Kidney epithelial cell (primary cell): ENCODE measurements at regions not wholly inside any gene's neighbourhood (a gene's known extent, or its start where the extent isn't known, plus 50 kb on each side); places are given as distances from the start of the nearest gene placed in this dataset.

Source experiments
- DNase-seq: peaks from one replicate; pipeline ENCODE4 v3.0.0-alpha.2; 2010; ENCODE audit warnings: low read depth
- H3K27me3 ChIP-seq: 2 replicates; pipeline ENCODE4 v1.6.0; 2011; ENCODE audit warnings: low read length; ENCODE audit not compliant: control insufficient read depth, insufficient read depth
- H3K36me3 ChIP-seq: 2 replicates; pipeline ENCODE4 v1.5.1; 2011; ENCODE audit warnings: low read length; ENCODE audit not compliant: control insufficient read depth, insufficient read depth
- H3K4me3 ChIP-seq: 2 replicates; pipeline ENCODE4 v1.5.1; 2011; ENCODE audit warnings: low read depth, mild to moderate bottlenecking, control low read depth, low read length
- TF ChIP-seq, protein P1 (sequence below): IDR thresholded peaks from 2 replicates; pipeline ENCODE4 v1.5.1; 2011; ENCODE audit warnings: mild to moderate bottlenecking, moderate library complexity, low read length, control low read depth, inconsistent platforms; ENCODE audit not compliant: insufficient read depth, poor library complexity, severe bottlenecking

DNA sequence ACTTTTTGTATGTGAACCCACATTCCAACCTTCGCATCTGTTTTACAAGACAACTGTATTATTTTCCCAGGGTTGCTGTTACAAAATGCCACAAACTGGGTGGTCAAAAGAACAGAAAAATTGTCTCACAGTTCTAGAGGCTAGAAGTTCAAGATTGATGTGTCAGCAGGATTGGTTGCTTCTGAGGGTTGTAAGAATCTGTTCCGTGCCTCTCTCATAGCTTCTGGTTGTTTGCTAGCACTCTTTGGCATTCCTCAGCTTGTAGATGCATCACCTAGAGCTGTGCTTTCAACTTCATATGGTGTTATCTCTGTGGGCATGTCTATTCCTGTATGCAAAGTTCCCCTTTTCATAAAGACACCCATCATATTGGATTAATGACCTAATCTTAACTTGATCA is 1067.2 kb downstream of the EPHA7 start:
- Histone ChIP-seq H3K4me3 (no peak overlapping the region), H3K27me3 (no peaks in the 10 kb centered on the region), H3K36me3 (no peaks in the 10 kb centered on the region)
- TF ChIP-seq, protein P1, sequence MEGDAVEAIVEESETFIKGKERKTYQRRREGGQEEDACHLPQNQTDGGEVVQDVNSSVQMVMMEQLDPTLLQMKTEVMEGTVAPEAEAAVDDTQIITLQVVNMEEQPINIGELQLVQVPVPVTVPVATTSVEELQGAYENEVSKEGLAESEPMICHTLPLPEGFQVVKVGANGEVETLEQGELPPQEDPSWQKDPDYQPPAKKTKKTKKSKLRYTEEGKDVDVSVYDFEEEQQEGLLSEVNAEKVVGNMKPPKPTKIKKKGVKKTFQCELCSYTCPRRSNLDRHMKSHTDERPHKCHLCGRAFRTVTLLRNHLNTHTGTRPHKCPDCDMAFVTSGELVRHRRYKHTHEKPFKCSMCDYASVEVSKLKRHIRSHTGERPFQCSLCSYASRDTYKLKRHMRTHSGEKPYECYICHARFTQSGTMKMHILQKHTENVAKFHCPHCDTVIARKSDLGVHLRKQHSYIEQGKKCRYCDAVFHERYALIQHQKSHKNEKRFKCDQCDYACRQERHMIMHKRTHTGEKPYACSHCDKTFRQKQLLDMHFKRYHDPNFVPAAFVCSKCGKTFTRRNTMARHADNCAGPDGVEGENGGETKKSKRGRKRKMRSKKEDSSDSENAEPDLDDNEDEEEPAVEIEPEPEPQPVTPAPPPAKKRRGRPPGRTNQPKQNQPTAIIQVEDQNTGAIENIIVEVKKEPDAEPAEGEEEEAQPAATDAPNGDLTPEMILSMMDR: no peak
- DNase-seq: no peak

DNA sequence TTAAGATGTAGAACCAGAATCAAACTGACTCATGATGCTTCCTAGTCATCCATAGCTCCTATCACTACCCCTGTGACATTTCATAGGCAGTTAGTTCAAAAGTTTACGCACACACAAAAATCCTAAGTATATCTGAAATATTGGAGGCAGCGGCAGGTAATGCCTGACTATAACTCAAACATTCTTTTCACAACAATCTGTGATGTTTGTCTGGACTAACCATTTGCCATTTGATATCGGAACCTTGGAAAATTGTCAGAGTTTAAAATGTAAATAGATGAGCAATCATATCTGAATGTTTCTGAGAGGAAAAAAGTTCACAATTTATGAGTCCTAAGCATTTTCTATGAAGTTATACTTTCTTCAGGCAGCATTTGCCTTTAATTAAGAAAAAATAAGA is 1078.2 kb downstream of the EPHA7 start:
- DNase-seq: no peak
- Histone ChIP-seq H3K27me3 (no peaks in the 10 kb centered on the region), H3K36me3 (no peaks in the 10 kb centered on the region), H3K4me3 (no peak overlapping the region)
- TF ChIP-seq, protein P1: no peak

DNA sequence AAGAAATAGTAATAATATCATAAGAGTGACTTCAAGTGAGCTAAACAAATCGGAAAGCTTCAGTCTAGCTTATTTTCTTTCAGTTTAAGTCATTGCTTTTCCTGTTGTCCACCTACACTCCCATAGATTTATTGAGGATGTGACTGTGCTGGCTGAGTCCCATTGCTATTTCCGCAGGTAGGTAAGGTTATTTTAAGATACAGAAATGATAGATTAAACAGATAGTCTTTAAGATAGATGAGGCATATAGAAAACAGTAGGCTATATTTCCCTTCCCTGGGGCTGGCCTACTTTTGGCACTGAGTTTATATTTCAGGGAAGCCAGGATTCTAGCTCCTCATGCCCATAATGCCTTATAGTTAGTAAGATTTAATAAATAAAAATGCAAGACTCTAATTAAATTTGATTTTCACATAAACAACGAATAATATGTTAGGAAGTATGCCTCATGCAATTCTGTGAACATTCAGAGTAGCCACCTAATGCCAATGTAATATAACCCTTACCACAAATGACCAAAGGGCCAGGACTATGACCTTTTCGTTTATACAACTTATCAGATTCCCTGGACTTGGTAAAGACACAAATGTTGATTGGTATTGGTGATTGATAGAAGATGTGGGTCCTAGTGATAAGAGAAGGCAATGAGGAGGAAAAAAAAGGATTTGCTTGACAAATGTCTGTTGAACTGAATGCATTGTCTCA is 1079.3 kb downstream of the EPHA7 start:
- H3K36me3 ChIP-seq: no peaks in the 10 kb centered on the region
- H3K27me3 ChIP-seq: no peaks in the 10 kb centered on the region
- TF ChIP-seq, protein P1: no peak
- H3K4me3 ChIP-seq: no peak overlapping the region
- no peak for DNase-seq

DNA sequence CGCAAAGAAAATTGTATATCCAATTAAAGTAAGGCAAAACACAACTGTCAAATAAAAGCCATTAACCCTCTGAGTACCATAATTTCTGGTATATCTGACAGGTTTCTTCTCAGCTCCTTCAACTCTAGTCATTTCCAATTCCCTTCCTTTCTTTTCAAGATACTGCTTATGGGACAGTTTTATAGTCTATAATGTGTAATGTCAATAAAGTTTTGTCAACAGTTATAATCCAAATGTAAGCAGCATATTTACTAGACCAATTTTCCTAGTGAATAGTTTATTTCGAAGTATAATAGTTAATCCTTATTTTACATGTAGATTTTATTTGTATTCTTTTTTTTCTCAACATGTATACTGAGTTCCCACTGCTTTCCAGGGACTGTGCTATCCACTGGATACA is 1081.8 kb downstream of the EPHA7 start:
- Histone ChIP-seq H3K27me3 (no peaks in the 10 kb centered on the region), H3K4me3 (no peak overlapping the region), H3K36me3 (no peaks in the 10 kb centered on the region)
- DNase-seq: no peak
- TF ChIP-seq, protein P1: no peak

DNA sequence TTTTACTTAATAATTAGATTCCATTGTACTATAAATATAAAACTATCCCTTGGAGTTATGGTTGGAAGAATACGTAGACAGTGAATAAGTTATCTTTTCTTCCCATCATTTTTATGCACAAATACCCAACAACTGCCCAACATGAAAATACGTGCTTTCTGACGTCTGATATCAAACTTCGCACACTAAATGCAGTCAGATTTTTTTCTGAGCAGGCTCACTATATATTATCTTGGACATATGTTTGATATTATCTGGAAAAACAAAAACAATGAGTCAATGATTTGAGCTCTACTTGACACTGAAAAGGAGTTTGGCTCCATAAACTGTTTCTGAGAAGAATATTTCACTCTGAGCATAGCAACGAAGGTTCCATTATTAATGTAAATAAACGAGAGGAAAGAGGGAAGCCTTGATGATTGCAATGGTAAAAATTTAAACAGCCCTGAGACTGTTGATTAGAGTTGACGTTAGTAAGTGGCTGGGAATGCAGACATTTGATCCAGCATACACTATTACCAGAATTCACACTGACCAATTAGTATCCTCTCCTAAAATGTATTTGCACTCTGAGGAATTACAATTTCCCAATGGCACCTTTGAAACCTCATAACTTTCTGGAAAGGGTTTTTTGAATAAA is 1090.0 kb downstream of the EPHA7 start:
- TF ChIP-seq, protein P1: no peak
- H3K27me3 ChIP-seq: no peaks in the 10 kb centered on the region
- no peak for DNase-seq
- no peak overlapping the region for H3K4me3 ChIP-seq
- no peaks in the 10 kb centered on the region for H3K36me3 ChIP-seq

DNA sequence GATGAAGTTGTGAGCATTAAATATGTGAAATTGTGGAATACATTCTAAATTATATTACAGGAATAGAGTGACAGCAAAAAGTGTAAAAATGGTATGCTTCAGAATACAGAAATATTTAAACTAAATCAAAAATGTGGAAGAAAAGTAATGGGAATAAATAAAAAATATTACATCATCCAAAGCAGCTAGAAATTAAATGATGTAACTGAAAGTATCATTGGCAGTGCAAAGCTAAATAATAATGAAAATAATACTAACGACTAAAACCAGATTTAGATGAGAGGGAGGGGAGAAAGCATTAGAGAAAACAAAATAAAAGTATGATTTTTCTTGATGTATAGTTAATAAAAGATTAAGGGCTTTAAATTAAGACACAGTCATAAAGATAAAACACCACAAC is 1104.0 kb downstream of the EPHA7 start:
- DNase-seq: no peak
- TF ChIP-seq, protein P1: no peak
- Histone ChIP-seq H3K27me3 (no peaks in the 10 kb centered on the region), H3K36me3 (no peaks in the 10 kb centered on the region), H3K4me3 (no peak overlapping the region)
